ENCODE measurements at regions not wholly inside any gene's neighbourhood (a gene's known extent, or its start where the extent isn't known, plus 50 kb on each side); places are given as distances from the start of the nearest gene placed in this dataset.

DNA sequence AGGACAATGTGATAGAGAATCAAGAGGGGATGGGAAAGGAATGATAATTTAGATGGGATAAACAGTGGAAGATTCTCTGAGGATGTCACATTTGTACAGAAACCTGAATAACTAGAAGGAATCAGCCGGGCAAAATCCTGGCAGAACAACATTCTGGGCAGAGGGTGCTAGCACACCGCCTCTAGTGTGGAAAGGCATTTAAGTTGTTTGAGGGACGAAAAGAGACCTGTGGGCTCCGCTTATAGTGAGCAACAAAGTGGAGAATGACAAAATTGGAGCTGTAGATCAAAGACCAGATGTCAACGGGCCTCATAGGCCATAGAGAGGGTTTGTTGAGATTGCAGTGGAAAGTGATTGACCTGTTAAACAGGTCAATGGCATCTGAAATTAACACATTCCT, 596.0 kb upstream of the SLIT2 start:
- no peaks in the 10 kb centered on the region for H3K9me3 ChIP-seq (ENCODE audit: insufficient read depth, low read depth, low read length)
- H4K20me1 ChIP-seq (ENCODE audit: insufficient read depth, low read length, poor library complexity, severe bottlenecking) = no peaks in the 10 kb centered on the region
- no peak overlapping the region for H3K4me3 ChIP-seq (ENCODE audit: low read length, poor library complexity, severe bottlenecking)
- H3K4me2 ChIP-seq (ENCODE audit: low read depth, low read length, poor library complexity, severe bottlenecking) = no peak overlapping the region
- H3F3A ChIP-seq (ENCODE audit: low read depth) = no peaks in the 10 kb centered on the region
- no peaks in the 10 kb centered on the region for H3K36me3 ChIP-seq (ENCODE audit: insufficient read depth, low read length)
- H3K79me2 ChIP-seq (ENCODE audit: insufficient read depth, low read length) = no peaks in the 10 kb centered on the region
- H3K9me2 ChIP-seq (replicated peaks; ENCODE audit: low read depth, low read length) = no peaks in the 10 kb centered on the region
- H3K9ac ChIP-seq (ENCODE audit: low read depth, low read length, poor library complexity, severe bottlenecking) = no peak overlapping the region
- H3K27me3 ChIP-seq (ENCODE audit: insufficient read depth, low read length, poor library complexity, severe bottlenecking) = no peaks in the 10 kb centered on the region
- no peak overlapping the region for H2AFZ ChIP-seq (ENCODE audit: low read length)
- H3K4me1 ChIP-seq (ENCODE audit: insufficient read depth, low read length, poor library complexity, severe bottlenecking) = no peaks in the 10 kb centered on the region
- TF ChIP-seq, protein P1, sequence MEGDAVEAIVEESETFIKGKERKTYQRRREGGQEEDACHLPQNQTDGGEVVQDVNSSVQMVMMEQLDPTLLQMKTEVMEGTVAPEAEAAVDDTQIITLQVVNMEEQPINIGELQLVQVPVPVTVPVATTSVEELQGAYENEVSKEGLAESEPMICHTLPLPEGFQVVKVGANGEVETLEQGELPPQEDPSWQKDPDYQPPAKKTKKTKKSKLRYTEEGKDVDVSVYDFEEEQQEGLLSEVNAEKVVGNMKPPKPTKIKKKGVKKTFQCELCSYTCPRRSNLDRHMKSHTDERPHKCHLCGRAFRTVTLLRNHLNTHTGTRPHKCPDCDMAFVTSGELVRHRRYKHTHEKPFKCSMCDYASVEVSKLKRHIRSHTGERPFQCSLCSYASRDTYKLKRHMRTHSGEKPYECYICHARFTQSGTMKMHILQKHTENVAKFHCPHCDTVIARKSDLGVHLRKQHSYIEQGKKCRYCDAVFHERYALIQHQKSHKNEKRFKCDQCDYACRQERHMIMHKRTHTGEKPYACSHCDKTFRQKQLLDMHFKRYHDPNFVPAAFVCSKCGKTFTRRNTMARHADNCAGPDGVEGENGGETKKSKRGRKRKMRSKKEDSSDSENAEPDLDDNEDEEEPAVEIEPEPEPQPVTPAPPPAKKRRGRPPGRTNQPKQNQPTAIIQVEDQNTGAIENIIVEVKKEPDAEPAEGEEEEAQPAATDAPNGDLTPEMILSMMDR (conservative IDR thresholded peaks at IDR 0.05; ENCODE audit: low read length) = no peak
- no peak for TF ChIP-seq EZH2phosphoT487 (IDR thresholded peaks at IDR 0.05; ENCODE audit: borderline replicate concordance)

DNA sequence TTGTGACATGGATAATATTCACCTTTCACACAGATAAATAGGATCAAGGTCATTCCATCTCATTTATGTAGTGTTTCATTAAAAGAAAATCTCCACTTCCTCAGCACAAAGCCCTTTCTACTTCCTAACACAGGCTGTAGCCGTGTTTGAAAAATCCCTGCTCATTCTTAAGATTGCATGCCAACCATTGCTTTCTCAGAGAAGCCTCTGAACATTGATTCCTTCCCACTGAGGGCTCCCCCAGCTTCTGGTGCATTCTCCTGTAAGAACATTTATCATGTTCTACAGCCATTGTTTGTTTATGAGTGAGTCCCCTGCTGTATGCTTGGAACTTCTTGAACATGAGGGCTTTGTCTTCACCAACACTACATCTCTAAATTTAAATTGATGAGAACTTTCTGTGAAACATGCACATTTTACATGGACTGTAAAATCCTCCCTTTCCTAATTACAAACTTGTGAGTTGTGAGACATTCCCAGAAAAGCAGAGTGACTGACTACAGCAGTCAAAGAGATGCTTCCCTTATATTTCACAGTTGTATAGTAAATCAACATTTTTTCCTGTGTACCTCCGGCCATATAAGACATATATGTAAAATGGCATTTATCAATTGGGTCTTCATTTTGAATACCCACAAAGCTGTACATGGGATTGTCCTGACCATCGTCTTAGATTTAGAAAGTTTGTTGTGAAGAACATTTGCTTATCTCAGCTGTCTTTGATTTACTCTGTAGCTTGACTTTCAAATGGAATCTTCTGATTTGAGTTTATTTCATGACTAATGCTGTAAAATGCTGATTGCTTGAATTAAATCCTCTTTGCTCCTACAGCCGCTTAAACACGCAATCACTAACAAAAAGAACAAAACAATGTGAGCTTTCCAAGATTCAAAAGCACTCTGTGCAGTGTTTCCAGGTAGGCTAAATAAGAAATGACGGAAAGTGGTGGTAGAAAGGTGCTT, 600.5 kb upstream of the SLIT2 start:
- no peaks in the 10 kb centered on the region for H3K79me2 ChIP-seq (ENCODE audit: insufficient read depth, low read length)
- H3K36me3 ChIP-seq (ENCODE audit: insufficient read depth, low read length) = no peaks in the 10 kb centered on the region
- H3K9me2 ChIP-seq (replicated peaks; ENCODE audit: low read depth, low read length) = no peaks in the 10 kb centered on the region
- no peaks in the 10 kb centered on the region for H3F3A ChIP-seq (ENCODE audit: low read depth)
- no peaks in the 10 kb centered on the region for H3K4me1 ChIP-seq (ENCODE audit: insufficient read depth, low read length, poor library complexity, severe bottlenecking)
- H3K9me3 ChIP-seq (ENCODE audit: insufficient read depth, low read depth, low read length) = no peaks in the 10 kb centered on the region
- no peaks in the 10 kb centered on the region for H3K27me3 ChIP-seq (ENCODE audit: insufficient read depth, low read length, poor library complexity, severe bottlenecking)
- H3K9ac ChIP-seq (ENCODE audit: low read depth, low read length, poor library complexity, severe bottlenecking) = no peak overlapping the region
- no peaks in the 10 kb centered on the region for H4K20me1 ChIP-seq (ENCODE audit: insufficient read depth, low read length, poor library complexity, severe bottlenecking)
- no peak overlapping the region for H2AFZ ChIP-seq (ENCODE audit: low read length)
- H3K4me2 ChIP-seq (ENCODE audit: low read depth, low read length, poor library complexity, severe bottlenecking) = no peak overlapping the region
- TF ChIP-seq, protein P1 (conservative IDR thresholded peaks at IDR 0.05; ENCODE audit: low read length) = no peak
- no peak for TF ChIP-seq EZH2phosphoT487 (IDR thresholded peaks at IDR 0.05; ENCODE audit: borderline replicate concordance)
- H3K4me3 ChIP-seq (ENCODE audit: low read length, poor library complexity, severe bottlenecking) = no peak overlapping the region

DNA sequence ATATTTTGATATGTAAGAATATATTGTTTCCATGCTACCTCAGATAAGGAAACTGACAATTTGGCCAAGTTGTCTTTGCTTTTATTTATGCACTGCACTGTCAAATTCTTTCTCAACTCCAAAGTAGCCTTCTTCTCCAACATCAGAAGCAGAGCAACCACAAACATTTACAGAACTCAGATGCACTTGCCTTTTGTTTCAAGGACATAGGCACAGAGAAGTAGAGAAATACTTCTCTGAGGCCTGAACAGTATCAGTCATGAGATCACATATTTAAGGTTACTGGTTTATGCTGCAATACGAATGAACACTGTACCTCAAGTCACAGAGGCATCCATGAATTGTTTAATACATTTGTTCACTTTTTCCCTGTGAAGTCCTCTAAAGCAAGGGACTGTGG, 606.1 kb upstream of the SLIT2 start:
- no peak for TF ChIP-seq EZH2phosphoT487 (IDR thresholded peaks at IDR 0.05; ENCODE audit: borderline replicate concordance)
- TF ChIP-seq, protein P1 (conservative IDR thresholded peaks at IDR 0.05; ENCODE audit: low read length) = no peak
- no peak overlapping the region for H3K4me2 ChIP-seq (ENCODE audit: low read depth, low read length, poor library complexity, severe bottlenecking)
- H4K20me1 ChIP-seq (ENCODE audit: insufficient read depth, low read length, poor library complexity, severe bottlenecking) = no peaks in the 10 kb centered on the region
- H3F3A ChIP-seq (ENCODE audit: low read depth) = no peaks in the 10 kb centered on the region
- no peaks in the 10 kb centered on the region for H3K4me1 ChIP-seq (ENCODE audit: insufficient read depth, low read length, poor library complexity, severe bottlenecking)
- H3K27me3 ChIP-seq (ENCODE audit: insufficient read depth, low read length, poor library complexity, severe bottlenecking) = no peaks in the 10 kb centered on the region
- no peak overlapping the region for H3K4me3 ChIP-seq (ENCODE audit: low read length, poor library complexity, severe bottlenecking)
- no peak overlapping the region for H2AFZ ChIP-seq (ENCODE audit: low read length)
- H3K9ac ChIP-seq (ENCODE audit: low read depth, low read length, poor library complexity, severe bottlenecking) = no peak overlapping the region
- no peaks in the 10 kb centered on the region for H3K36me3 ChIP-seq (ENCODE audit: insufficient read depth, low read length)
- no peaks in the 10 kb centered on the region for H3K9me3 ChIP-seq (ENCODE audit: insufficient read depth, low read depth, low read length)
- no peaks in the 10 kb centered on the region for H3K79me2 ChIP-seq (ENCODE audit: insufficient read depth, low read length)
- no peaks in the 10 kb centered on the region for H3K9me2 ChIP-seq (replicated peaks; ENCODE audit: low read depth, low read length)

Data from Loucy (cell line).